Activated naive CD4-positive, alpha-beta T cell treated with anti-CD3 and anti-CD28 coated beads, Interleukin-2, amount 50 U/mL, for 24 hours (primary cell): ENCODE measurements at regions not wholly inside any gene's neighbourhood (a gene's known extent, or its start where the extent isn't known, plus 50 kb on each side); places are given as distances from the start of the nearest gene placed in this dataset.
"Not testable (repeated sequence)": the region's sequence is repeated elsewhere in the genome, so short reads cannot be mapped to it uniquely, and the experiment has no call there.

Source experiments
- H3K27ac Mint-ChIP-seq: one replicate; pipeline ENCODE4 v1.8.0; 2021; ENCODE audit warnings: mild to moderate bottlenecking, mixed read lengths
- H3K27me3 Mint-ChIP-seq: one replicate; pipeline ENCODE4 v1.8.0; 2021; ENCODE audit warnings: mixed read lengths
- H3K36me3 Mint-ChIP-seq: one replicate; pipeline ENCODE4 v1.8.0; 2021; ENCODE audit warnings: mixed read lengths
- H3K4me1 Mint-ChIP-seq: one replicate; pipeline ENCODE4 v1.8.0; 2021; ENCODE audit warnings: mixed read lengths
- H3K4me3 Mint-ChIP-seq: one replicate; pipeline ENCODE4 v1.8.0; 2021; ENCODE audit warnings: mild to moderate bottlenecking, mixed read lengths
- H3K9me3 Mint-ChIP-seq: one replicate; pipeline ENCODE4 v1.8.0; 2021; ENCODE audit warnings: mixed read lengths

- H3K9me3 Mint-ChIP-seq, result peaks cover 9% of the 10 kb centered on the region
- H3K4me3 Mint-ChIP-seq, result no peak overlapping the region
- H3K4me1 Mint-ChIP-seq, result no peaks in the 10 kb centered on the region
- no peak overlapping the region for H3K27ac Mint-ChIP-seq
- no peaks in the 10 kb centered on the region for H3K36me3 Mint-ChIP-seq
- H3K27me3 Mint-ChIP-seq, result no peaks in the 10 kb centered on the region
Measured at GRCh38 chr3:82643948-82644347, 882.5 kb upstream of the GBE1 start.

GRCh38 chr3:82641701-82642100 lies 880.3 kb upstream of the GBE1 start:
- no peaks in the 10 kb centered on the region for H3K27me3 Mint-ChIP-seq
- H3K36me3 Mint-ChIP-seq, result no peaks in the 10 kb centered on the region
- H3K4me1 Mint-ChIP-seq, result no peaks in the 10 kb centered on the region
- no peak overlapping the region for H3K27ac Mint-ChIP-seq
- H3K9me3 Mint-ChIP-seq, result peaks cover 9% of the 10 kb centered on the region
- no peak overlapping the region for H3K4me3 Mint-ChIP-seq

GRCh38 chr3:82640254-82640653 lies 878.8 kb upstream of the GBE1 start:
- no peaks in the 10 kb centered on the region for H3K36me3 Mint-ChIP-seq
- no peaks in the 10 kb centered on the region for H3K4me1 Mint-ChIP-seq
- H3K9me3 Mint-ChIP-seq, result peaks cover 9% of the 10 kb centered on the region
- no peak overlapping the region for H3K4me3 Mint-ChIP-seq
- no peaks in the 10 kb centered on the region for H3K27me3 Mint-ChIP-seq
- H3K27ac Mint-ChIP-seq, result no peak overlapping the region

- no peaks in the 10 kb centered on the region for H3K4me1 Mint-ChIP-seq
- H3K27me3 Mint-ChIP-seq, result no peaks in the 10 kb centered on the region
- peaks cover 9% of the 10 kb centered on the region for H3K9me3 Mint-ChIP-seq
- H3K36me3 Mint-ChIP-seq, result no peaks in the 10 kb centered on the region
- H3K27ac Mint-ChIP-seq, result no peak overlapping the region
- no peak overlapping the region for H3K4me3 Mint-ChIP-seq
Measured at GRCh38 chr3:82637574-82637973, 876.1 kb upstream of the GBE1 start.

- no peaks in the 10 kb centered on the region for H3K4me1 Mint-ChIP-seq
- H3K27me3 Mint-ChIP-seq, result no peaks in the 10 kb centered on the region
- no peak overlapping the region for H3K27ac Mint-ChIP-seq
- no peaks in the 10 kb centered on the region for H3K9me3 Mint-ChIP-seq
- no peak overlapping the region for H3K4me3 Mint-ChIP-seq
- H3K36me3 Mint-ChIP-seq, result no peaks in the 10 kb centered on the region
Measured at GRCh38 chr3:82636177-82636576, 874.7 kb upstream of the GBE1 start.

- H3K4me3 Mint-ChIP-seq, result no peak overlapping the region
- H3K27ac Mint-ChIP-seq, result no peak overlapping the region
- H3K9me3 Mint-ChIP-seq, result no peaks in the 10 kb centered on the region
- no peaks in the 10 kb centered on the region for H3K27me3 Mint-ChIP-seq
- H3K4me1 Mint-ChIP-seq, result no peaks in the 10 kb centered on the region
- H3K36me3 Mint-ChIP-seq, result no peaks in the 10 kb centered on the region
Measured at GRCh38 chr3:82633319-82633718, 871.9 kb upstream of the GBE1 start.

GRCh38 chr3:82629937-82630336 lies 868.5 kb upstream of the GBE1 start:
- Mint-ChIP-seq H3K9me3 (peaks cover 5% of the 10 kb centered on the region), H3K36me3 (no peaks in the 10 kb centered on the region), H3K27me3 (no peaks in the 10 kb centered on the region), H3K27ac (no peak overlapping the region), H3K4me3 (no peak overlapping the region), H3K4me1 (no peaks in the 10 kb centered on the region)

GRCh38 chr3:82628385-82629014 lies 867.1 kb upstream of the GBE1 start:
- Mint-ChIP-seq H3K9me3 (peaks cover 8% of the 10 kb centered on the region), H3K36me3 (no peaks in the 10 kb centered on the region), H3K4me3 (no peak overlapping the region), H3K27me3 (no peaks in the 10 kb centered on the region), H3K4me1 (no peaks in the 10 kb centered on the region), H3K27ac (no peak overlapping the region)

GRCh38 chr3:82627733-82628132 lies 866.3 kb upstream of the GBE1 start:
- H3K36me3 Mint-ChIP-seq, result no peaks in the 10 kb centered on the region
- H3K27ac Mint-ChIP-seq, result no peak overlapping the region
- H3K4me1 Mint-ChIP-seq, result no peaks in the 10 kb centered on the region
- H3K4me3 Mint-ChIP-seq, result no peak overlapping the region
- H3K27me3 Mint-ChIP-seq, result no peaks in the 10 kb centered on the region
- peaks cover 10% of the 10 kb centered on the region for H3K9me3 Mint-ChIP-seq

GRCh38 chr3:82620744-82621143 lies 859.3 kb upstream of the GBE1 start:
- H3K27me3 Mint-ChIP-seq, H3K27ac Mint-ChIP-seq, H3K4me3 Mint-ChIP-seq, H3K36me3 Mint-ChIP-seq, H3K4me1 Mint-ChIP-seq: not testable (repeated sequence)
- peaks cover 17% of the 10 kb centered on the region for H3K9me3 Mint-ChIP-seq

GRCh38 chr3:82618594-82618993 lies 857.1 kb upstream of the GBE1 start:
- H3K27me3 Mint-ChIP-seq, result no peaks in the 10 kb centered on the region
- H3K4me3 Mint-ChIP-seq, result no peak overlapping the region
- no peaks in the 10 kb centered on the region for H3K36me3 Mint-ChIP-seq
- no peaks in the 10 kb centered on the region for H3K4me1 Mint-ChIP-seq
- no peak overlapping the region for H3K27ac Mint-ChIP-seq
- H3K9me3 Mint-ChIP-seq, result peaks cover 20% of the 10 kb centered on the region

- Mint-ChIP-seq H3K4me3 (no peak overlapping the region), H3K36me3 (no peaks in the 10 kb centered on the region), H3K9me3 (peaks cover 17% of the 10 kb centered on the region), H3K27me3 (no peaks in the 10 kb centered on the region), H3K4me1 (no peaks in the 10 kb centered on the region), H3K27ac (no peak overlapping the region)
Measured at GRCh38 chr3:82610236-82610635, 848.8 kb upstream of the GBE1 start.

GRCh38 chr3:82607391-82607790 lies 845.9 kb upstream of the GBE1 start:
- Mint-ChIP-seq H3K27me3 (no peaks in the 10 kb centered on the region), H3K4me3 (no peak overlapping the region), H3K9me3 (peaks cover 15% of the 10 kb centered on the region), H3K27ac (no peak overlapping the region), H3K4me1 (no peaks in the 10 kb centered on the region), H3K36me3 (no peaks in the 10 kb centered on the region)

GRCh38 chr3:82596805-82597204 lies 835.4 kb upstream of the GBE1 start:
- no peaks in the 10 kb centered on the region for H3K36me3 Mint-ChIP-seq
- H3K9me3 Mint-ChIP-seq, result peaks cover 10% of the 10 kb centered on the region
- no peaks in the 10 kb centered on the region for H3K4me1 Mint-ChIP-seq
- no peak overlapping the region for H3K4me3 Mint-ChIP-seq
- H3K27ac Mint-ChIP-seq, result no peak overlapping the region
- no peaks in the 10 kb centered on the region for H3K27me3 Mint-ChIP-seq

- no peak overlapping the region for H3K4me3 Mint-ChIP-seq
- no peaks in the 10 kb centered on the region for H3K4me1 Mint-ChIP-seq
- H3K36me3 Mint-ChIP-seq, result no peaks in the 10 kb centered on the region
- H3K27me3 Mint-ChIP-seq, result no peaks in the 10 kb centered on the region
- peaks cover 9% of the 10 kb centered on the region for H3K9me3 Mint-ChIP-seq
- H3K27ac Mint-ChIP-seq, result no peak overlapping the region
Measured at GRCh38 chr3:82595530-82595929, 834.1 kb upstream of the GBE1 start.

- Mint-ChIP-seq H3K4me1 (no peaks in the 10 kb centered on the region), H3K27me3 (no peaks in the 10 kb centered on the region), H3K27ac (no peak overlapping the region), H3K4me3 (no peak overlapping the region), H3K36me3 (no peaks in the 10 kb centered on the region), H3K9me3 (peaks cover 4% of the 10 kb centered on the region)
Measured at GRCh38 chr3:82587174-82587573, 825.7 kb upstream of the GBE1 start.

- Mint-ChIP-seq H3K9me3 (peaks cover 4% of the 10 kb centered on the region), H3K4me1 (no peaks in the 10 kb centered on the region), H3K4me3 (no peak overlapping the region), H3K27ac (no peak overlapping the region), H3K36me3 (no peaks in the 10 kb centered on the region), H3K27me3 (no peaks in the 10 kb centered on the region)
Measured at GRCh38 chr3:82586414-82586813, 825.0 kb upstream of the GBE1 start.
